OCI-LY1 (cell line): ENCODE measurements at regions not wholly inside any gene's neighbourhood (a gene's known extent, or its start where the extent isn't known, plus 50 kb on each side); places are given as distances from the start of the nearest gene placed in this dataset.

Experiments
- H2AFZ ChIP-seq: fragments of 200-600 bp; sonication (generic), shearing (Covaris generic); 2 replicates; pipeline ENCODE4 v1.6.0; 2014; ENCODE audit warnings: antibody characterized with exemption, mild to moderate bottlenecking, low read length
- H3F3A ChIP-seq: fragments of 200-600 bp; sonication (generic), shearing (Covaris generic); 2 replicates; pipeline ENCODE4 v1.6.0; 2014; ENCODE audit warnings: mild to moderate bottlenecking, antibody characterized with exemption, low read length, moderate library complexity; ENCODE audit not compliant: insufficient read depth
- H3K27ac ChIP-seq: fragments of 200-600 bp; sonication (generic); 2 replicates; pipeline ENCODE4 v1.5.1; 2014; ENCODE audit warnings: low read length, mixed run types, mild to moderate bottlenecking, low read depth; ENCODE audit not compliant: poor library complexity, severe bottlenecking
- H3K27me3 ChIP-seq: fragments of 200-600 bp; sonication (generic); 2 replicates; pipeline ENCODE4 v1.6.0; 2014; ENCODE audit warnings: antibody characterized with exemption, mild to moderate bottlenecking, low read length, moderate library complexity; ENCODE audit not compliant: insufficient read depth
- H3K36me3 ChIP-seq: fragments of 200-600 bp; sonication (generic); 2 replicates; pipeline ENCODE4 v1.6.1; 2014; ENCODE audit warnings: mild to moderate bottlenecking, antibody characterized with exemption, low read length, moderate library complexity, mixed read lengths; ENCODE audit not compliant: insufficient read depth
- H3K4me1 ChIP-seq: fragments of 200-600 bp; sonication (generic); 2 replicates; pipeline ENCODE4 v1.5.1; 2014; ENCODE audit warnings: mild to moderate bottlenecking, low read length, moderate library complexity; ENCODE audit not compliant: insufficient read depth, severe bottlenecking
- H3K4me2 ChIP-seq: fragments of 200-600 bp; sonication (generic), shearing (Covaris generic); 2 replicates; pipeline ENCODE4 v1.6.1; 2014; ENCODE audit warnings: low read length
- H3K4me3 ChIP-seq: fragments of 200-600 bp; sonication (generic); 2 replicates; pipeline ENCODE4 v1.5.1; 2014; ENCODE audit warnings: low read length, low read depth, mild to moderate bottlenecking, mixed read lengths; ENCODE audit not compliant: poor library complexity, severe bottlenecking
- H3K79me2 ChIP-seq: fragments of 200-600 bp; shearing (Covaris generic); 2 replicates; pipeline ENCODE4 v1.6.1; 2016; ENCODE audit warnings: mixed run types, low read length, mixed read lengths; ENCODE audit not compliant: insufficient read depth
- H3K9ac ChIP-seq: fragments of 200-600 bp; sonication (generic), shearing (Covaris generic); 2 replicates; pipeline ENCODE4 v1.6.1; 2014; ENCODE audit warnings: mild to moderate bottlenecking, low read length, mixed read lengths
- H3K9me2 ChIP-seq: fragments of 200-600 bp; sonication (generic), shearing (Covaris generic); 2 replicates; pipeline ENCODE4 v1.6.1; 2014; ENCODE audit warnings: low read depth, mild to moderate bottlenecking, low read length, mixed read lengths
- H3K9me3 ChIP-seq: fragments of 200-600 bp; shearing (Covaris generic); 2 replicates; pipeline ENCODE4 v1.6.1; 2014; ENCODE audit warnings: low read length, mixed read lengths
- H4K20me1 ChIP-seq: fragments of 200-600 bp; sonication (generic), shearing (Covaris generic); 2 replicates; pipeline ENCODE4 v1.6.0; 2016; ENCODE audit warnings: mild to moderate bottlenecking, low read length; ENCODE audit not compliant: insufficient read depth
- EZH2 ChIP-seq: fragments of 200-600 bp; sonication (generic), shearing (Covaris generic); IDR thresholded peaks from 2 replicates; pipeline ENCODE4 v1.8.0; 2017; ENCODE audit warnings: borderline replicate concordance, mixed run types, mild to moderate bottlenecking, antibody characterized with exemption, low read length, moderate library complexity, mixed read lengths
- TF ChIP-seq, protein P1 (sequence below): fragments of 200-600 bp; sonication (generic), shearing (Covaris generic); IDR thresholded peaks from 2 replicates; pipeline ENCODE4 v1.5.1; 2017; ENCODE audit warnings: mild to moderate bottlenecking, antibody characterized with exemption, low read length, moderate library complexity, mixed read lengths

- H2AFZ ChIP-seq, result 0 out of 2 replicates have a peak overlapping the region, but pooled peaks have one; percentile 2
- H3K27me3 ChIP-seq, result no peaks in the 10 kb centered on the region
- no peaks in the 10 kb centered on the region for H3K9me2 ChIP-seq
- no peak overlapping the region for H3K4me3 ChIP-seq
- no peaks in the 10 kb centered on the region for H4K20me1 ChIP-seq
- H3K4me2 ChIP-seq, result no peak overlapping the region
- H3K9ac ChIP-seq, result no peak overlapping the region
- H3K27ac ChIP-seq, result no peak overlapping the region
- no peaks in the 10 kb centered on the region for H3K9me3 ChIP-seq
- TF ChIP-seq, protein P1, sequence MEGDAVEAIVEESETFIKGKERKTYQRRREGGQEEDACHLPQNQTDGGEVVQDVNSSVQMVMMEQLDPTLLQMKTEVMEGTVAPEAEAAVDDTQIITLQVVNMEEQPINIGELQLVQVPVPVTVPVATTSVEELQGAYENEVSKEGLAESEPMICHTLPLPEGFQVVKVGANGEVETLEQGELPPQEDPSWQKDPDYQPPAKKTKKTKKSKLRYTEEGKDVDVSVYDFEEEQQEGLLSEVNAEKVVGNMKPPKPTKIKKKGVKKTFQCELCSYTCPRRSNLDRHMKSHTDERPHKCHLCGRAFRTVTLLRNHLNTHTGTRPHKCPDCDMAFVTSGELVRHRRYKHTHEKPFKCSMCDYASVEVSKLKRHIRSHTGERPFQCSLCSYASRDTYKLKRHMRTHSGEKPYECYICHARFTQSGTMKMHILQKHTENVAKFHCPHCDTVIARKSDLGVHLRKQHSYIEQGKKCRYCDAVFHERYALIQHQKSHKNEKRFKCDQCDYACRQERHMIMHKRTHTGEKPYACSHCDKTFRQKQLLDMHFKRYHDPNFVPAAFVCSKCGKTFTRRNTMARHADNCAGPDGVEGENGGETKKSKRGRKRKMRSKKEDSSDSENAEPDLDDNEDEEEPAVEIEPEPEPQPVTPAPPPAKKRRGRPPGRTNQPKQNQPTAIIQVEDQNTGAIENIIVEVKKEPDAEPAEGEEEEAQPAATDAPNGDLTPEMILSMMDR, result no peak
- TF ChIP-seq EZH2, result no peak
- peaks cover 8% of the 10 kb centered on the region for H3K4me1 ChIP-seq
- H3K79me2 ChIP-seq, result no peaks in the 10 kb centered on the region
- H3K36me3 ChIP-seq, result no peaks in the 10 kb centered on the region
- H3F3A ChIP-seq, result no peaks in the 10 kb centered on the region
Observed at GRCh38 chr13:66033924-66034323, 1196.2 kb downstream of the PCDH9 start.

DNA sequence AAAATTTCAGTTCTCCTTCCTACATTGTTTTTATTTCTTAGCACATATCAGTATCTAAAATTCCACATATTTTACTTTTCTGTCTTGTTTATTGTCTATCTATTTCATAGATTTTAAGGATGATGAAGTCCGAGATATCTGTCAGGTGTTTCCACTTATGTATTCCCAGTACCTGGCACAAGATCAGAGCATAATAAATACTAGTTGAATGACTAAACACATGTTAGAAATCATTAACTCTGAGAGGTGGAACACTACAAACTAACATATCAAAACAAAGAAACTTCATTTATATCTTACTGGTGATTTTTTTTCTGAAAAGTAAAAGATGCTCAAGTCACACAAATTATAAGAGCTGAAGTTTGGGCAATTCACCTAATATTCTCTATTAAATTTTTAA lies 1208.3 kb downstream of the PCDH9 start:
- no peaks in the 10 kb centered on the region for H3K79me2 ChIP-seq
- H3K27me3 ChIP-seq, result no peaks in the 10 kb centered on the region
- no peak overlapping the region for H2AFZ ChIP-seq
- H3K9me2 ChIP-seq, result no peaks in the 10 kb centered on the region
- H3K27ac ChIP-seq, result no peak overlapping the region
- H3K9ac ChIP-seq, result no peak overlapping the region
- H3F3A ChIP-seq, result no peaks in the 10 kb centered on the region
- no peaks in the 10 kb centered on the region for H3K4me1 ChIP-seq
- TF ChIP-seq EZH2, result no peak
- TF ChIP-seq, protein P1, result no peak
- no peaks in the 10 kb centered on the region; the same call in 1 of the 2 replicates for H3K36me3 ChIP-seq
- no peak overlapping the region for H3K4me2 ChIP-seq
- H3K4me3 ChIP-seq, result no peak overlapping the region
- H3K9me3 ChIP-seq, result 0 out of 2 replicates have a peak, but pooled peaks cover 4% of the 10 kb centered on the region
- H4K20me1 ChIP-seq, result no peaks in the 10 kb centered on the region

DNA sequence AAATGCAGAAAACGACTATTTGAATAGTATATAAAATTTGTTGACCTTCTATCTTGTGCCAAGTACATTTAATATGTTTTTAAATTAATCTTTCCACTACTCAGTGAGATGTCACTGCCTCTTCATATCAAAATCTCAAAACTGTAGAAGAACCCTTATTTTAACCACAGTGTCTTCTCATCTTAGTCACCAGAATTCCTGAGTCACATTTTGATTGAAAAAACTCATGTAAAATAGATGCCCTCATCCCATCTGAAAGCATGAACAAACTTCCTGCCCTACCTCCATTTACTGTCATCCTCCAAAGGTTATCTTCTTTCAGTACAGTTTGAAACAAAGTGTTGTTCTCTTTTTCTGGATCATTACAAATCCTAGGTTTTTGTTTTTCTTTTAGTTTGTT lies 1215.4 kb downstream of the PCDH9 start:
- H3K4me3 ChIP-seq, result no peak overlapping the region
- H3K36me3 ChIP-seq, result no peaks in the 10 kb centered on the region; the same call in 1 of the 2 replicates
- no peak overlapping the region for H2AFZ ChIP-seq
- H3K9me3 ChIP-seq, result peaks cover 18% of the 10 kb centered on the region; the same call in 1 of the 2 replicates
- no peak for TF ChIP-seq EZH2
- TF ChIP-seq, protein P1, result no peak
- no peaks in the 10 kb centered on the region for H3K27me3 ChIP-seq
- no peaks in the 10 kb centered on the region for H4K20me1 ChIP-seq
- no peaks in the 10 kb centered on the region for H3K4me1 ChIP-seq
- no peak overlapping the region for H3K9ac ChIP-seq
- no peak overlapping the region for H3K4me2 ChIP-seq
- H3K79me2 ChIP-seq, result no peaks in the 10 kb centered on the region
- no peaks in the 10 kb centered on the region for H3F3A ChIP-seq
- H3K27ac ChIP-seq, result no peak overlapping the region
- no peaks in the 10 kb centered on the region for H3K9me2 ChIP-seq
